ENCODE measurements at regions not wholly inside any gene's neighbourhood (a gene's known extent, or its start where the extent isn't known, plus 50 kb on each side); places are given as distances from the start of the nearest gene placed in this dataset.

DNA sequence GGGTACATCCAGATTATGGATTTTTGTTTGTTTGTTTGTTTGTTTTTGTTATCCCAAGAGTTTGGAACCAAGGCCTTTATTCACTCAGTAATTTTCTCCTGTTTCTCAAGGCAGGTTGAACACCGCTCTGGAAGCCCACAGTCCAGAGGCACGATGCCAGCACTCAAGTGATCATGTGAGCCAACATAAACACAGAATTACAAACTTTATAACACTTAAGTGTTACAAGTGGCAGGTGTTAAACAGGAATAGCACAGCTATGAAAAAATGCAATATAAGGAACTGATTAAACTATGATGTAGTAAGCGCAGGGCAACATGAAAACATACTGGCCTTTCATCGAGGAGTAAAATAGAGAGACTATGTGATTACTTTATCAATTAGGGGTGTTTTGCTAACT lies 1885.8 kb upstream of the SEL1L start:
- H3K4me3 ChIP-seq (ENCODE audit: low read depth, low read length), result no peak overlapping the region
- no peak overlapping the region for H3K23ac ChIP-seq (ENCODE audit: low read length)
- H4K8ac ChIP-seq (ENCODE audit: low read depth, low read length), result no peak overlapping the region
- H2BK12ac ChIP-seq (ENCODE audit: low read length), result no peak overlapping the region
- H3K4me2 ChIP-seq (ENCODE audit: low read length), result no peak overlapping the region
- no peaks in the 10 kb centered on the region for H3K9me3 ChIP-seq (ENCODE audit: insufficient read depth, low read depth, low read length)
- no peaks in the 10 kb centered on the region for H3K4me1 ChIP-seq (ENCODE audit: control insufficient read depth in 1 of 2, insufficient read depth in 2 of 2, low read length in 2 of 2)
- no peak overlapping the region for H4K91ac ChIP-seq (ENCODE audit: low read depth, low read length)
- WGBS (ENCODE audit: extremely low coverage, insufficient coverage, insufficient read length), result no CpG with 5 or more reads among the region's 4 CpGs
- no peaks in the 10 kb centered on the region for H3K27me3 ChIP-seq (ENCODE audit: insufficient read depth, low read length)
- no peak overlapping the region for H3K27ac ChIP-seq (ENCODE audit: low read depth, low read length)
- H2BK5ac ChIP-seq (ENCODE audit: low read depth, low read length, poor library complexity), result no peak overlapping the region
- no peak overlapping the region for H2AFZ ChIP-seq (ENCODE audit: insufficient read depth, low read length, poor library complexity)
- no peak overlapping the region for H3K18ac ChIP-seq (ENCODE audit: low read length)
- DNase-seq, result no peak
- H4K12ac ChIP-seq (ENCODE audit: low read depth, low read length), result no peak overlapping the region
- no peaks in the 10 kb centered on the region for H3K79me1 ChIP-seq (ENCODE audit: low read length)
- no peak overlapping the region for H2BK120ac ChIP-seq (ENCODE audit: insufficient read depth, low read length, poor library complexity)
- H3K79me2 ChIP-seq (ENCODE audit: control insufficient read depth, insufficient read depth, low read length, poor library complexity), result no peaks in the 10 kb centered on the region
- H3K9ac ChIP-seq (ENCODE audit: low read length), result no peak overlapping the region
- no peak overlapping the region for H2AK5ac ChIP-seq (ENCODE audit: low read length)
- no peak overlapping the region for H3K4ac ChIP-seq (ENCODE audit: low read depth, low read length)
- no peak overlapping the region for H3K14ac ChIP-seq (ENCODE audit: low read length)
- no peaks in the 10 kb centered on the region for H3K36me3 ChIP-seq (ENCODE audit: control insufficient read depth in 1 of 2, insufficient read depth in 2 of 2, low read length in 2 of 2)

DNA sequence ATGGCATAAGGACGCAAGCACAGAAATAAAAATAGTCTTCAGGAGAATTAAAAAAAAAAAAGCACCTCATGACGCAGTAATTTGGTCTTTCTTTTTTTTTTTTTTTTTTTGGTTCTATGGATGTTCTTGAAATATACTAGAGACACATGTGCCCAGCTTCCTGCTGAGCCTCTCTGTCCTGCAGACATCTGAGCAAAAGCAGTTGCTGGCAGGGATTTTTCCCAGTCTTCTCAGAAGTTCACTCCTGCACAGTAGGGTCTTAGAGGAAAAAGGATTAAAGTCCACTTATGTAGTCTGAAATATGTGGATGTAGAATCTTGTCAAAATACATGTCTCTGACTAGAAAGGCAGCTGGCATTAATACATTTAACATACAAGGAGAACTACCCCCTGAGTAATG lies 1888.1 kb upstream of the SEL1L start:
- no peaks in the 10 kb centered on the region for H3K79me1 ChIP-seq (ENCODE audit: low read length)
- no peak overlapping the region for H2AFZ ChIP-seq (ENCODE audit: insufficient read depth, low read length, poor library complexity)
- no peaks in the 10 kb centered on the region for H3K4me1 ChIP-seq (ENCODE audit: control insufficient read depth in 1 of 2, insufficient read depth in 2 of 2, low read length in 2 of 2)
- H3K4me2 ChIP-seq (ENCODE audit: low read length), result no peak overlapping the region
- no peaks in the 10 kb centered on the region for H3K36me3 ChIP-seq (ENCODE audit: control insufficient read depth in 1 of 2, insufficient read depth in 2 of 2, low read length in 2 of 2)
- H2BK5ac ChIP-seq (ENCODE audit: low read depth, low read length, poor library complexity), result no peak overlapping the region
- no peak overlapping the region for H3K18ac ChIP-seq (ENCODE audit: low read length)
- H3K27ac ChIP-seq (ENCODE audit: low read depth, low read length), result no peak overlapping the region
- no peak overlapping the region for H4K12ac ChIP-seq (ENCODE audit: low read depth, low read length)
- no peak overlapping the region for H3K14ac ChIP-seq (ENCODE audit: low read length)
- H3K79me2 ChIP-seq (ENCODE audit: control insufficient read depth, insufficient read depth, low read length, poor library complexity), result no peaks in the 10 kb centered on the region
- H4K91ac ChIP-seq (ENCODE audit: low read depth, low read length), result no peak overlapping the region
- H3K9me3 ChIP-seq (ENCODE audit: insufficient read depth, low read depth, low read length), result no peaks in the 10 kb centered on the region
- no CpG with 5 or more reads among the region's 2 CpGs for WGBS (ENCODE audit: extremely low coverage, insufficient coverage, insufficient read length)
- no peak overlapping the region for H3K4ac ChIP-seq (ENCODE audit: low read depth, low read length)
- H3K23ac ChIP-seq (ENCODE audit: low read length), result no peak overlapping the region
- no peak overlapping the region for H2AK5ac ChIP-seq (ENCODE audit: low read length)
- no peak overlapping the region for H2BK120ac ChIP-seq (ENCODE audit: insufficient read depth, low read length, poor library complexity)
- no peak overlapping the region for H3K9ac ChIP-seq (ENCODE audit: low read length)
- DNase-seq, result no peak
- no peak overlapping the region for H3K4me3 ChIP-seq (ENCODE audit: low read depth, low read length)
- H3K27me3 ChIP-seq (ENCODE audit: insufficient read depth, low read length), result no peaks in the 10 kb centered on the region
- no peak overlapping the region for H4K8ac ChIP-seq (ENCODE audit: low read depth, low read length)
- no peak overlapping the region for H2BK12ac ChIP-seq (ENCODE audit: low read length)

DNA sequence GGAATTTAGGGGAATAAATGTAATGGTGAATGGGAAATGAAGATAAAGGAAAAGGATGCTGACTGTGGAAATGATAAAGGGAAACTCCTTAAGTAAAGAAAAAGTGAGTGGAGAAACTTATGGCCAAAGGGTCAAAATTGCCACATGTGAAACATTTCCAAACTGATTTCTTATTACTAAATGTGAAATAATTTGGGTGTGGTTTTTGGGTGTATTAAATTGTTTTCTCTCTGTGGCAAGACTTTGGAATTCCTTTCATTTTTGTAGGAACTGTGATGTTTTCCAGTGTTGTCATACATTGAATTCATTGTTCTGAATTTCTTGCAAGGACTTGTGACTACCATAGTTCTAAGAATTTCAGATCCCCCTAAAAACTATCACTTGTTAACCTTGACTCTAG lies 1891.5 kb upstream of the SEL1L start:
- Histone ChIP-seq H4K91ac (ENCODE audit: low read depth, low read length) (no peak overlapping the region), H3K27ac (ENCODE audit: low read depth, low read length) (no peak overlapping the region), H3K4ac (ENCODE audit: low read depth, low read length) (no peak overlapping the region), H2BK12ac (ENCODE audit: low read length) (no peak overlapping the region), H3K14ac (ENCODE audit: low read length) (no peak overlapping the region), H3K18ac (ENCODE audit: low read length) (no peak overlapping the region), H3K79me2 (ENCODE audit: control insufficient read depth, insufficient read depth, low read length, poor library complexity) (no peaks in the 10 kb centered on the region), H3K27me3 (ENCODE audit: insufficient read depth, low read length) (no peaks in the 10 kb centered on the region), H3K4me1 (ENCODE audit: control insufficient read depth in 1 of 2, insufficient read depth in 2 of 2, low read length in 2 of 2) (no peaks in the 10 kb centered on the region), H3K23ac (ENCODE audit: low read length) (no peak overlapping the region), H3K4me3 (ENCODE audit: low read depth, low read length) (no peak overlapping the region), H4K8ac (ENCODE audit: low read depth, low read length) (no peak overlapping the region), H3K4me2 (ENCODE audit: low read length) (no peak overlapping the region), H3K9ac (ENCODE audit: low read length) (no peak overlapping the region), H4K12ac (ENCODE audit: low read depth, low read length) (no peak overlapping the region), H2BK5ac (ENCODE audit: low read depth, low read length, poor library complexity) (no peak overlapping the region), H3K79me1 (ENCODE audit: low read length) (no peaks in the 10 kb centered on the region), H2BK120ac (ENCODE audit: insufficient read depth, low read length, poor library complexity) (no peak overlapping the region), H2AK5ac (ENCODE audit: low read length) (no peak overlapping the region), H3K9me3 (ENCODE audit: insufficient read depth, low read depth, low read length) (no peaks in the 10 kb centered on the region), H2AFZ (ENCODE audit: insufficient read depth, low read length, poor library complexity) (no peak overlapping the region), H3K36me3 (ENCODE audit: control insufficient read depth in 1 of 2, insufficient read depth in 2 of 2, low read length in 2 of 2) (no peaks in the 10 kb centered on the region)
- no peak for DNase-seq

DNA sequence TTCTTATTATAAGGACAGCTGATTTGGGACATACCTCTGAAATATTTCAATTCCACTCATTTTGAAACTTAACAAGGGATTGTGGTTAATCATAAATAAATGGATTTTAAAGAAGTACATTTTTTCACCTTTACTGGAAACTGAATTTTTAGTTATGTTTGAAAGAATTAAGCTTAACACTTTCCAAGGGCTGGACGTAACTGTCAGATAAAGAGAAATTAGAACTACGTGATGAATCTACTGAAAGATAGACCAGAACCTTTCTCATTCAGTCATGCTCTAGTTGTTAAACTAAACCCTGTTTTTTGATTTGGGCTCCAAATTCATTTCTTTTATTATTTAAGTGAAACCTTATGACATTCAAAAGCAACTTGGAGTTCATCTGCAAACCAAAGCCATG lies 1892.1 kb upstream of the SEL1L start:
- Histone ChIP-seq H3K79me1 (ENCODE audit: low read length) (no peaks in the 10 kb centered on the region), H3K27ac (ENCODE audit: low read depth, low read length) (no peak overlapping the region), H3K9me3 (ENCODE audit: insufficient read depth, low read depth, low read length) (no peaks in the 10 kb centered on the region), H3K9ac (ENCODE audit: low read length) (no peak overlapping the region), H2BK5ac (ENCODE audit: low read depth, low read length, poor library complexity) (no peak overlapping the region), H3K36me3 (ENCODE audit: control insufficient read depth in 1 of 2, insufficient read depth in 2 of 2, low read length in 2 of 2) (no peaks in the 10 kb centered on the region), H2BK12ac (ENCODE audit: low read length) (no peak overlapping the region), H2BK120ac (ENCODE audit: insufficient read depth, low read length, poor library complexity) (no peak overlapping the region), H3K14ac (ENCODE audit: low read length) (no peak overlapping the region), H3K4ac (ENCODE audit: low read depth, low read length) (no peak overlapping the region), H3K23ac (ENCODE audit: low read length) (no peak overlapping the region), H4K12ac (ENCODE audit: low read depth, low read length) (no peak overlapping the region), H3K27me3 (ENCODE audit: insufficient read depth, low read length) (no peaks in the 10 kb centered on the region), H3K4me2 (ENCODE audit: low read length) (no peak overlapping the region), H3K79me2 (ENCODE audit: control insufficient read depth, insufficient read depth, low read length, poor library complexity) (no peaks in the 10 kb centered on the region), H3K4me1 (ENCODE audit: control insufficient read depth in 1 of 2, insufficient read depth in 2 of 2, low read length in 2 of 2) (no peaks in the 10 kb centered on the region), H2AFZ (ENCODE audit: insufficient read depth, low read length, poor library complexity) (no peak overlapping the region), H4K91ac (ENCODE audit: low read depth, low read length) (no peak overlapping the region), H3K18ac (ENCODE audit: low read length) (no peak overlapping the region), H4K8ac (ENCODE audit: low read depth, low read length) (no peak overlapping the region), H2AK5ac (ENCODE audit: low read length) (no peak overlapping the region), H3K4me3 (ENCODE audit: low read depth, low read length) (no peak overlapping the region)
- DNase-seq, result no peak
- no CpG with 5 or more reads among the region's 2 CpGs for WGBS (ENCODE audit: extremely low coverage, insufficient coverage, insufficient read length)

DNA sequence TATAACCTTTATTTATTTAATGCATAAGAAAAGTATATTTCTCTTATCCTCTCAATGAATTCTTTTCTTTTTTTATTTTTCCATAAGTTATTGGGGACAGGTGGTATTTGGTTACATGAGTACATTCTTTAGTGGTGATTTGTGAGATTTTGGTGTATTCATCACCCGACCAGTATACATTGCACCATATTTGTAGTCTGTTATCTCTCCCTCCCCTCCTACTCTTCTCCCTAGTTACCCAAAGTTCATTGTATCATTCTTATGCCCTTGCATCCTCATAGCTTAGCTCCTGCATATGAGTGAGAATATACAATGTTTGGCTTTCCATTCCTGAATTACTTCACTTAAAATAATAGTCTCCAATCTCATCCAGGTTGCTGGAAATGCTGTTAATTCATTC lies 1900.0 kb upstream of the SEL1L start:
- H3K79me2 ChIP-seq (ENCODE audit: control insufficient read depth, insufficient read depth, low read length, poor library complexity), result no peaks in the 10 kb centered on the region
- no peak overlapping the region for H2AFZ ChIP-seq (ENCODE audit: insufficient read depth, low read length, poor library complexity)
- no peak overlapping the region for H2AK5ac ChIP-seq (ENCODE audit: low read length)
- no peak overlapping the region for H3K4ac ChIP-seq (ENCODE audit: low read depth, low read length)
- DNase-seq, result no peak
- no peaks in the 10 kb centered on the region for H3K4me1 ChIP-seq (ENCODE audit: control insufficient read depth in 1 of 2, insufficient read depth in 2 of 2, low read length in 2 of 2)
- H2BK5ac ChIP-seq (ENCODE audit: low read depth, low read length, poor library complexity), result no peak overlapping the region
- no peak overlapping the region for H3K18ac ChIP-seq (ENCODE audit: low read length)
- no peak overlapping the region for H4K91ac ChIP-seq (ENCODE audit: low read depth, low read length)
- H3K14ac ChIP-seq (ENCODE audit: low read length), result no peak overlapping the region
- H3K23ac ChIP-seq (ENCODE audit: low read length), result no peak overlapping the region
- no peaks in the 10 kb centered on the region for H3K27me3 ChIP-seq (ENCODE audit: insufficient read depth, low read length)
- H3K4me2 ChIP-seq (ENCODE audit: low read length), result no peak overlapping the region
- WGBS (ENCODE audit: extremely low coverage, insufficient coverage, insufficient read length), result no CpG with 5 or more reads among the region's 1 CpG
- H3K79me1 ChIP-seq (ENCODE audit: low read length), result no peaks in the 10 kb centered on the region
- no peak overlapping the region for H4K8ac ChIP-seq (ENCODE audit: low read depth, low read length)
- no peak overlapping the region for H2BK12ac ChIP-seq (ENCODE audit: low read length)
- no peaks in the 10 kb centered on the region for H3K9me3 ChIP-seq (ENCODE audit: insufficient read depth, low read depth, low read length)
- no peak overlapping the region for H4K12ac ChIP-seq (ENCODE audit: low read depth, low read length)
- H3K27ac ChIP-seq (ENCODE audit: low read depth, low read length), result no peak overlapping the region
- no peak overlapping the region for H2BK120ac ChIP-seq (ENCODE audit: insufficient read depth, low read length, poor library complexity)
- H3K4me3 ChIP-seq (ENCODE audit: low read depth, low read length), result no peak overlapping the region
- no peaks in the 10 kb centered on the region for H3K36me3 ChIP-seq (ENCODE audit: control insufficient read depth in 1 of 2, insufficient read depth in 2 of 2, low read length in 2 of 2)
- H3K9ac ChIP-seq (ENCODE audit: low read length), result no peak overlapping the region
